OCI-LY7 (cell line): ENCODE measurements at regions not wholly inside any gene's neighbourhood (a gene's known extent, or its start where the extent isn't known, plus 50 kb on each side); places are given as distances from the start of the nearest gene placed in this dataset.

ENCODE experiments used
- EZH2phosphoT487 ChIP-seq: fragments of 200-600 bp; sonication (generic); IDR thresholded peaks from 2 replicates; pipeline ENCODE4 v1.6.1; 2018; ENCODE audit warnings: low read depth, borderline replicate concordance, mild to moderate bottlenecking, mixed run types, antibody characterized with exemption, low read length, moderate library complexity, mixed read lengths
- TF ChIP-seq, protein P1 (sequence below): fragments of 200-600 bp; sonication (generic); conservative IDR thresholded peaks from 2 replicates; pipeline ENCODE4 v1.5.1; 2014; ENCODE audit warnings: mild to moderate bottlenecking, antibody characterized with exemption, low read length, moderate library complexity, mixed read lengths

DNA sequence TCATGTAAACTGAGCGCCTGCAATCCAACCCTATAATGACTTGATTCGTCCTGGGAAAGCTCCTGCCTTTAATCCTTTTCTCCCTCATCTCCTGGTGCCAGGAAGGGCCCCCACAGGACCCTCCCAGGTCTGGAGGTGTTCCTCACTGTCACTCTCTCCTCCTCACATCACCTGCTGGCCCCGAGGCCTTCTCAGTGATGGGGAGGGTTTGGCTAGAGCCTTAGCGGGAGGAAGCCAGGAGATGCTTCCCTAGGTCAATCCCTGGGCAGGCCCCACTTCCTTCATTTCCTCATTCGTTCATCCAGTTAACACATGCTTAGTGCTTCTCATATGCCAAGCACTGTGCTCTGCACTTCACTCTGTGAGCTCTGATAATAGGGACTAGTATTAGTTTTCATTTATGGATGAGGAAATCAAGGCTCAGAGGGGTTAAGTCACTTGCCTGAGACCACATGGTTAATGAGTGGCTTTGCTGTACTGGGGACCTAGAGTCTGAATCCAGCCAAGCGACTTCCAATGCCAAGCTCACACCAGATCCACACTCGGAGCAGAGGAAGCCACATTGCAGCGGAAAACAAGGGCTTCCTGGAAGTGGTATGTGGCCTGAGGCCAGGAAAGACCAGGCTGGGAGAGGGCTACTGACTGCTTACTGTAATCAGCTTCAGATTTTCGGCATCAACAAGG is 50.3 kb upstream of the CHRNB4 start:
- TF ChIP-seq, protein P1, sequence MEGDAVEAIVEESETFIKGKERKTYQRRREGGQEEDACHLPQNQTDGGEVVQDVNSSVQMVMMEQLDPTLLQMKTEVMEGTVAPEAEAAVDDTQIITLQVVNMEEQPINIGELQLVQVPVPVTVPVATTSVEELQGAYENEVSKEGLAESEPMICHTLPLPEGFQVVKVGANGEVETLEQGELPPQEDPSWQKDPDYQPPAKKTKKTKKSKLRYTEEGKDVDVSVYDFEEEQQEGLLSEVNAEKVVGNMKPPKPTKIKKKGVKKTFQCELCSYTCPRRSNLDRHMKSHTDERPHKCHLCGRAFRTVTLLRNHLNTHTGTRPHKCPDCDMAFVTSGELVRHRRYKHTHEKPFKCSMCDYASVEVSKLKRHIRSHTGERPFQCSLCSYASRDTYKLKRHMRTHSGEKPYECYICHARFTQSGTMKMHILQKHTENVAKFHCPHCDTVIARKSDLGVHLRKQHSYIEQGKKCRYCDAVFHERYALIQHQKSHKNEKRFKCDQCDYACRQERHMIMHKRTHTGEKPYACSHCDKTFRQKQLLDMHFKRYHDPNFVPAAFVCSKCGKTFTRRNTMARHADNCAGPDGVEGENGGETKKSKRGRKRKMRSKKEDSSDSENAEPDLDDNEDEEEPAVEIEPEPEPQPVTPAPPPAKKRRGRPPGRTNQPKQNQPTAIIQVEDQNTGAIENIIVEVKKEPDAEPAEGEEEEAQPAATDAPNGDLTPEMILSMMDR: no peak
- TF ChIP-seq EZH2phosphoT487: no peak
